HEK293T (cell line): ENCODE measurements at regions not wholly inside any gene's neighbourhood (a gene's known extent, or its start where the extent isn't known, plus 50 kb on each side); places are given as distances from the start of the nearest gene placed in this dataset.

Experiments
- CTCF ChIA-PET: fragments of 350-600 bp; formaldehyde crosslinking; extraction: SDS; loops from one replicate; lab custom pipeline; 2021; ENCODE audit warnings: antibody characterized with exemption, inconsistent platforms; lab: Yijun Ruan, JAX
- POLR2A ChIA-PET: fragments of 350-600 bp; formaldehyde crosslinking; extraction: SDS; loops from one replicate; lab custom pipeline; 2020; ENCODE audit warnings: antibody characterized with exemption, inconsistent platforms; lab: Yijun Ruan, JAX
- DNase-seq: peaks from one replicate; pipeline ENCODE4 v3.0.0; 2012; ENCODE audit warnings: mixed read lengths; ENCODE audit errors: extremely low spot score
- ARNT ChIP-seq: fragments of 450-650 bp; IDR thresholded peaks from 2 replicates; pipeline ENCODE4 v1.6.1; 2017; ENCODE audit warnings: mild to moderate bottlenecking
- BHLHE40 ChIP-seq: fragments of 450-650 bp; IDR thresholded peaks from 2 replicates; pipeline ENCODE4 v1.6.1; 2016; ENCODE audit warnings: mild to moderate bottlenecking, moderate library complexity, borderline replicate concordance
- CTBP1 ChIP-seq: fragments of 450-650 bp; IDR thresholded peaks from 2 replicates; pipeline ENCODE4 v1.6.1; 2016; ENCODE audit warnings: borderline replicate concordance
- ELF4 ChIP-seq: fragments of 450-650 bp; IDR thresholded peaks from 2 replicates; pipeline ENCODE4 v1.6.1; 2017; ENCODE audit warnings: antibody characterized with exemption
- FOXA1 ChIP-seq: fragments of 450-650 bp; IDR thresholded peaks from 2 replicates; pipeline ENCODE4 v1.6.1; 2016; ENCODE audit warnings: mild to moderate bottlenecking
- FOXK2 ChIP-seq: fragments of 450-650 bp; IDR thresholded peaks from 2 replicates; pipeline ENCODE4 v1.6.1; 2016; ENCODE audit warnings: mild to moderate bottlenecking
- FOXM1 ChIP-seq: fragments of 450-650 bp; IDR thresholded peaks from 2 replicates; pipeline ENCODE4 v1.6.1; 2017; ENCODE audit warnings: mild to moderate bottlenecking, borderline replicate concordance
- HDGF ChIP-seq: fragments of 450-650 bp; IDR thresholded peaks from 2 replicates; pipeline ENCODE4 v1.6.1; 2017; ENCODE audit warnings: antibody characterized with exemption, borderline replicate concordance
- L3MBTL2 ChIP-seq: fragments of 450-650 bp; conservative IDR thresholded peaks from 2 replicates; pipeline ENCODE4 v1.6.1; 2016; ENCODE audit warnings: mild to moderate bottlenecking
- LEF1 ChIP-seq: fragments of 450-650 bp; IDR thresholded peaks from 2 replicates; pipeline ENCODE4 v1.6.1; 2017; ENCODE audit warnings: mild to moderate bottlenecking, borderline replicate concordance
- NFRKB ChIP-seq: fragments of 450-650 bp; IDR thresholded peaks from 2 replicates; pipeline ENCODE4 v1.6.1; 2016; ENCODE audit warnings: mild to moderate bottlenecking, moderate library complexity
- SP1 ChIP-seq: fragments of 450-650 bp; IDR thresholded peaks from 2 replicates; pipeline ENCODE4 v1.6.1; 2017
- SUZ12 ChIP-seq: fragments of 450-650 bp; IDR thresholded peaks from 2 replicates; pipeline ENCODE4 v1.6.1; 2016; ENCODE audit warnings: mild to moderate bottlenecking
- TARDBP ChIP-seq: fragments of 450-650 bp; IDR thresholded peaks from 2 replicates; pipeline ENCODE4 v1.6.1; 2016
- ZNF384 ChIP-seq: fragments of 450-650 bp; IDR thresholded peaks from 2 replicates; pipeline ENCODE4 v1.6.1; 2016
- TF ChIP-seq, protein P1 (sequence below): fragments of 450-650 bp; IDR thresholded peaks from 2 replicates; pipeline ENCODE4 v1.6.1; 2016

DNA sequence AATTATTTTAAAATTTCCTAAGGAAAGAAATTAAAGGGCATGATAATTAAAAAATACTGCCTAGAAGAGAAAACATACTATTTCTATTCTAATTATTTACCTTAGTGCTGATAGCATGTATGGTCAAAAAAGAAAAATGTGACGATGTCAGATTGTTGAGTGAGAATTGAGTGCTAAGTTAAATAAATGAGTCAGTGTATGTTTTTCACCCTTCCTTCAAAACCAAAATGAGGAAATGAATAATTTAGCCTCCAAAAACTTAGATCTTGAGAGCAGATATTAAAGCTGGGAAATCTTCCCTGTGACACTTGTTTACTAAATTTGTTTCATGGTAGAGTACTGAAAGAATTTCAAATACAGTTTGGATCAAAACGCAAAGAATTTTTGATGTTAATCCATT, 58.6 kb upstream of the NYAP2 start:
- POLR2A ChIA-PET: no interaction called here
- TF ChIP-seq SUZ12 (no peak), TARDBP (no peak), FOXA1 (no peak)
- DNase-seq: no peak
- CTCF ChIA-PET: no interaction called here

- CTCF ChIA-PET: no interaction called here
- TF ChIP-seq ARNT (no peak), NFRKB (no peak), FOXK2 (no peak), ELF4 (no peak), BHLHE40 (no peak), FOXM1 (no peak), LEF1 (no peak), TARDBP (no peak), ZNF384 (no peak), CTBP1 (no peak)
- POLR2A ChIA-PET: no interaction called here
- no peak for DNase-seq
These were observed 62.3 kb upstream of the NYAP2 start for GRCh38 chr2:225337183-225337582.

DNA sequence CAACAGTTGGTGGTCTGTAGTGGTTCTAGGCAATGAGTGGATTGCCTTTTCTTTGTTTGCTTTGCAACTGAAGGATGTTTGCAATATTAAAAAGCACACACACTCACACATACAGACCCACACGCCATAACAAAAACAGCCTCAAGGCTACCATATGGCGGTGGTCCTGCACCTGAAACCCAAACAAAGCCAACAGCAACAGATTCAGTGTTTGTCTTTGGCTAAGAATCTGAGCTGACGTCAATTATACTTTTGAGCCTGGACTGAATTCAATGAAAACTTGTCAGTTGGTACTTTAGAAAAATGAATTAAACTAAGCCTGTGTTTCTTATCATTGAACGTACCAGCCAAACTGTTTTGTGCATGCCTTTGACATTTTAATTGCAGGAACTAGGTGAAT, 65.0 kb upstream of the NYAP2 start:
- no peak for DNase-seq
- TF ChIP-seq BHLHE40 (no peak), TARDBP (no peak), SUZ12 (no peak)
- ChIA-PET POLR2A (no interaction called here), CTCF (no interaction called here)

DNA sequence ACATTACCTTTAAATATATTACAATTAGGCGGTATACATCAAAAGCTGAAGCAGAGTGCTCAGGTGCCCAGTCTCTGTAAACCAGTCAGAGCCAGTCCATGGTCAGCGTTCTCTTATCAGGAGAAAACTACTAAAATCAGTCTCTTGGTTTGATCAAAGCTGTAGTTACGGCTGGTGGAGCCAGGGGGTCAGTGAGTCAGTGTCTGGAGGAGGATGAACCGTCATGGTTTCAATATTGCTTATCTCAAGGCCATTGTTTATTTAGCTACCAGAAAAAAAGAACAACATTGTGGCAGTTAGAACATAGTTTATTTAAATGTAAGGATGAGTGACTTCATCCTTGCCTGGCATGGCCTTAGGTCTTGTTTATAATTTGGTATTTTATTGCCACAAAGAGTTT, 71.3 kb upstream of the NYAP2 start:
- ChIA-PET CTCF (no interaction called here), POLR2A (no interaction called here)
- no peak for DNase-seq
- TF ChIP-seq ARNT (no peak), FOXM1 (no peak), NFRKB (no peak), FOXA1 (no peak), CTBP1 (no peak), ZNF384 (no peak)

DNA sequence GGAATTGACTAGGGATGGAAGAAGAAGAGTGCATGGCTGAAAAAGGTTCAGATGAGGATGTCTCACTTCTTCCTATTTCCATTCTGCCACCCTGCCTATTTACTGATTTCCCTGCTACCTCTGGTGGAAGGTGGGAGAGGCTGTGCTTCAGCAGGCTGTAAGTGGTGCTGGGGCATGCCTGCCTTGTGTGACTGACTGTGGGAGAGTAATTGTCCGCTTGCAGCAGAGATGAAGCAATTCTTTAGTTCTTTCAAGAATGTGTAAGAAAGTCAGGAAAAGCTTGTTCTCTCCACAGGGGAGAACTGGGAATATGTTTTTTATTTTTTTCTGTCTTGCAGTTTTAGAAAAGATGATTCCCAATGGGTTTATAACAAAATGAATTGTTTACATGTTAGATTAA, 72.5 kb upstream of the NYAP2 start:
- ChIA-PET CTCF (no interaction called here), POLR2A (no interaction called here)
- TF ChIP-seq FOXM1 (no peak), NFRKB (no peak), FOXA1 (no peak), SP1 (no peak), FOXK2 (no peak), ARNT (no peak), SUZ12 (no peak), L3MBTL2 (no peak), LEF1 (no peak), CTBP1 (no peak), HDGF (no peak)
- TF ChIP-seq, protein P1, sequence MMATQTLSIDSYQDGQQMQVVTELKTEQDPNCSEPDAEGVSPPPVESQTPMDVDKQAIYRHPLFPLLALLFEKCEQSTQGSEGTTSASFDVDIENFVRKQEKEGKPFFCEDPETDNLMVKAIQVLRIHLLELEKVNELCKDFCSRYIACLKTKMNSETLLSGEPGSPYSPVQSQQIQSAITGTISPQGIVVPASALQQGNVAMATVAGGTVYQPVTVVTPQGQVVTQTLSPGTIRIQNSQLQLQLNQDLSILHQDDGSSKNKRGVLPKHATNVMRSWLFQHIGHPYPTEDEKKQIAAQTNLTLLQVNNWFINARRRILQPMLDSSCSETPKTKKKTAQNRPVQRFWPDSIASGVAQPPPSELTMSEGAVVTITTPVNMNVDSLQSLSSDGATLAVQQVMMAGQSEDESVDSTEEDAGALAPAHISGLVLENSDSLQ: no peak
- no peak for DNase-seq

DNA sequence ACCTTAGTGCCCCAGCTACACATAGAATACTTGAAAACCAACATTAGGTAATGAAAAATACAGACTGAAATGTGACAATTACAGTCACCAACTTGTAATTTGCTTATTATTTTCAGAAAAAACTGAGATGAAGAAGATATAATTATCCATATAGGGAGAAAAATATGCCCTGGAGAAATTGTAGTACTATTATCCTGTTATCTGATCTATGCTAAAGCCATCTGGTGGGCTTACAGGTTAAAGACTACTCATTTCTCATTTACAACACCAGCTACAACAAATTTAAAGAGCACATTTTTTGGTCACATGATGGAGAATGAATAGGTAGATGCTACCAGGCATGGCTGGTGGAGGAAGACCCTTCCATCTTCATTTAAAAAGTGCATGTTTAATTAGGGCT, 79.6 kb upstream of the NYAP2 start:
- TF ChIP-seq FOXA1 (no peak), NFRKB (no peak), ARNT (no peak), TARDBP (no peak), FOXM1 (no peak), SUZ12 (no peak), ZNF384 (no peak), LEF1 (no peak), FOXK2 (no peak), CTBP1 (no peak), ELF4 (no peak), HDGF (no peak), L3MBTL2 (no peak), SP1 (no peak), BHLHE40 (no peak)
- TF ChIP-seq, protein P1: no peak
- CTCF ChIA-PET: no interaction called here

DNA sequence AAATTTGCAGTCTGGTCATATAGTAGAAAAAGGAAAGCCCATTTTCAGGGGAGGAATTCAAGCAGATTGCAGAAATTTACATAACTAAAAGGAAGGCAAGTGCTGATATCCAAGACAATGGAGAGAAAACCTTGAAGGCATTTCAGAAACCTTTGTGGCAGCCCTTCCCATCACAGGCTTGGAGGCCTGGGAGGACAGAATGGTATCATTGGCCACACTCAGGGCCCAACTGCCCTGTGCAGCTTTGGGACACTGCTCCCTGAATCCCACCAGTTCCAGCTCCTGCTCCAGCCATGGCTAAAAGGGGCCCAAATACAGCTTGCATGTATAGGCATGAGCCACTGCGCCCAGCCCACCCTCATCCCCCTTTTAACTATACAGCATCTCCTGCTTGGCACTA, 81.1 kb upstream of the NYAP2 start:
- no peak for TF ChIP-seq ZNF384
- no peak for TF ChIP-seq ARNT
- POLR2A ChIA-PET: no interaction called here
- CTCF ChIA-PET: no interaction called here
- no peak for DNase-seq

More for the DNA sequence above, 79.6 kb upstream of the NYAP2 start:
- DNase-seq: no peak
- POLR2A ChIA-PET: no interaction called here

DNA sequence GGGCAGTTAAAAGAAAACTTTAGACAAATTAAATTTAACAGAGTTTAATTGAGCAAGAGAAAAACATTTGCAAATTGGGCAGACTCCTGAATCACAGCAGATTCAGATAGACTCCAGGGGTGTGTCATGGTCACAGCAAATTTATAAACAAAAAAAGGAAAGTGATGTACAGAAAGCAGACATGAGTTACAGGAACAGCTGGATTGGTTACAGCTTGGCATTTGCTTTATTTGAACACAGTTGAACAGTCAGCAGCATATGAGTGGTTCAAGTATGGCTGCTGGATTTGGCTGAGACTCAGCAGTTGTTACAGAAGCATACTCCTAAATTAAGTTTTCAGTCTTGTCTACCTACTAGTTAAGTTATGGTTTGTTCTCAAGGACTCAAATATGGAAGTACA, 82.3 kb upstream of the NYAP2 start:
- CTCF ChIA-PET: no interaction called here
- no peak for DNase-seq
- POLR2A ChIA-PET: no interaction called here
- no peak for TF ChIP-seq L3MBTL2
- TF ChIP-seq ARNT: no peak
- TF ChIP-seq FOXA1: no peak
- no peak for TF ChIP-seq SP1
- no peak for TF ChIP-seq FOXM1
- TF ChIP-seq TARDBP: no peak
- no peak for TF ChIP-seq HDGF
- TF ChIP-seq SUZ12: no peak
- no peak for TF ChIP-seq BHLHE40
- no peak for TF ChIP-seq NFRKB
